ENCODE measurements at regions not wholly inside any gene's neighbourhood (a gene's known extent, or its start where the extent isn't known, plus 50 kb on each side); places are given as distances from the start of the nearest gene placed in this dataset.

DNA sequence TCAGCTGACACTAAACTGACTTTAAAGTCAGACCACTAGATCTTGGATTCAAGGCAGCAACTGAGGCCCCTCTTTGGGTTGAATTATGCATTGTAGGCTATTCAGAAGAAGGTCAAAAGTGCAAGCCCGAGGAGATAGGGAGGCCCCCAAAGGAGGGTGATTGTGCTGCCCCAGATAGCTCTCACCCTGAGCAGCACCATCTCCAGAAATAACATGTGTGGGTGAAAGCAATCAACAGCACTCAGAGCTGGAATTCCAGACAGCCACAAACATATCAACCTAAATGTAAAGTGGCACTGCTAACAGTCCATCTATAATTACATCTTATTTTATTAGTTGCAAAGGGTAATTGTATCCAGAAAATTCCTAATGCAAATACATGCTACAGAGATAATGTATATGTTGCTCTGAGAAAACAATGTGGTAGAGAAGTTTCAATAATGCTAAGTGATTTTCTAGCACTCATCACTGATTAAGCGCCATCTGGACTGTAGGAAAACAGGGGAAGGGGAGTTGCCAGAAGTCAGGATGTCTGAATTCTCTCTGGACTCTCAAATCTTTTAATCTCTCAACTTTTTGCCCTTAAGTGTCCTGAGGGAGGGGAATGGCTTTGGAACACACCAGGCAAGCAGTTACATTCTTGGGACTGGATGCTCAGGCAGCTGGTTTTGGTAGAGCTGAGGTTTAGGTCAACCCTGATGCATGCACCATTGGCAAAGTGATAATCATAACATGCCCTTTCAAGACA lies 61.8 kb upstream of the SFRP2 start:
- DNase-seq: peak; percentile 9

DNA sequence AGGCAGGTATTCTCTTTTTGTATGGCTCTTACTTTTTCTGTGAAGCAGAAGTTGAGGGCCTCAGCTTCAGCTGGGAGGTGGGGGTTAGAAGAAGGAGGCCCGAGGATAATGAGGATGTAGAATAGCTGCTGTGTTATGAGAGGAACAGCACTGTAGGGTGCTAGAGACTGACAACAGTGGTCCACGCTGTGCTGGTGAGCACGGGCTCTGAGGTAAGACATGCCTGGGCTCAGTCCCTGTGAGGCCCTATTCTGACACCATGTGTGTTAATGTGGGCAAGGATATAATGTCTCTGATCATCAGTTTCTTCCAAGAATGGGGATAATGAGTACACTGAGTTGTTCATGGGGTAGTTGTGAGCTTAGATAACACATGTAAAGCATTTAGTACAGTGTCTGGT lies 55.3 kb upstream of the SFRP2 start:
- DNase-seq: no peak
